HG02588 (cell line): ENCODE measurements at regions not wholly inside any gene's neighbourhood (a gene's known extent, or its start where the extent isn't known, plus 50 kb on each side); places are given as distances from the start of the nearest gene placed in this dataset.
"Not testable (repeated sequence)": the region's sequence is repeated elsewhere in the genome, so short reads cannot be mapped to it uniquely, and the experiment has no call there.

Experiments used
- ATAC-seq: cut with Tn5 transposase; IDR thresholded peaks from one replicate; pipeline ENCODE4 v1.9.1; 2021; ENCODE audit warnings: mild to moderate bottlenecking, moderate library complexity; ENCODE audit not compliant: unreplicated experiment

- ATAC-seq: no peak
Measured at GRCh38 chr3:105278688-105279087, 88.0 kb upstream of the ALCAM start.

GRCh38 chr3:105281989-105282388 lies 84.7 kb upstream of the ALCAM start:
- ATAC-seq: no peak

- no peak for ATAC-seq
Measured at GRCh38 chr3:105284876-105285275, 81.8 kb upstream of the ALCAM start.

- no peak for ATAC-seq
Measured at GRCh38 chr3:105285653-105286241, 81.0 kb upstream of the ALCAM start.

GRCh38 chr3:105293441-105293840 lies 73.3 kb upstream of the ALCAM start:
- ATAC-seq: no peak

- not testable (repeated sequence) for ATAC-seq
Measured at GRCh38 chr3:105296182-105296822, 70.4 kb upstream of the ALCAM start.

- no peak for ATAC-seq
Measured at GRCh38 chr3:105304487-105304886, 62.2 kb upstream of the ALCAM start.

- ATAC-seq: no peak
Measured at GRCh38 chr3:105315144-105315543, 51.6 kb upstream of the ALCAM start.

GRCh38 chr3:105315815-105316214 lies 50.9 kb upstream of the ALCAM start:
- no peak for ATAC-seq

GRCh38 chr3:105316331-105316730 lies 50.4 kb upstream of the ALCAM start:
- ATAC-seq: no peak
